D721Med (cell line): ENCODE measurements at regions not wholly inside any gene's neighbourhood (a gene's known extent, or its start where the extent isn't known, plus 50 kb on each side); places are given as distances from the start of the nearest gene placed in this dataset.

Experiments used
- DNase-seq: peaks from one replicate; pipeline ENCODE4 v3.0.0; 2011; ENCODE audit warnings: low spot score; ENCODE audit not compliant: insufficient read length
- FAIRE-seq: peaks from 2 replicates; lab custom pipeline; 2011; peaks lifted over from hg19 to GRCh38; lab: Jason Lieb, UNC
- CTCF ChIP-seq: IDR thresholded peaks from 2 replicates; pipeline ENCODE4 v1.5.1; 2012; ENCODE audit warnings: mild to moderate bottlenecking, control low read depth; ENCODE audit not compliant: insufficient read depth; ENCODE audit errors: missing control alignments

GRCh38 chr3:106699122-106699521 is 678.1 kb upstream of the CCDC54 start:
- DNase-seq: no peak
- FAIRE-seq: no peak
- no peak for TF ChIP-seq CTCF

- FAIRE-seq: peak; percentile 46
Observed at GRCh38 chr3:106700981-106701380, 676.3 kb upstream of the CCDC54 start.

GRCh38 chr3:106703524-106703923 is 673.7 kb upstream of the CCDC54 start:
- DNase-seq (no peak), FAIRE-seq (no peak)
- no peak for TF ChIP-seq CTCF

More at GRCh38 chr3:106700981-106701380, 676.3 kb upstream of the CCDC54 start:
- DNase-seq: no peak
- TF ChIP-seq CTCF: no peak

GRCh38 chr3:106707347-106707746 is 669.9 kb upstream of the CCDC54 start:
- no peak for DNase-seq
- FAIRE-seq: no peak
- TF ChIP-seq CTCF: no peak

GRCh38 chr3:106710596-106710995 is 666.6 kb upstream of the CCDC54 start:
- no peak for DNase-seq
- TF ChIP-seq CTCF: no peak
- no peak for FAIRE-seq

GRCh38 chr3:106711650-106712049 is 665.6 kb upstream of the CCDC54 start:
- TF ChIP-seq CTCF: no peak
- DNase-seq (no peak), FAIRE-seq (no peak)

- FAIRE-seq: no peak
- TF ChIP-seq CTCF: no peak
- DNase-seq: no peak
Observed at GRCh38 chr3:106714400-106714799, 662.8 kb upstream of the CCDC54 start.
